ENCODE measurements at regions not wholly inside any gene's neighbourhood (a gene's known extent, or its start where the extent isn't known, plus 50 kb on each side); places are given as distances from the start of the nearest gene placed in this dataset.

DNA sequence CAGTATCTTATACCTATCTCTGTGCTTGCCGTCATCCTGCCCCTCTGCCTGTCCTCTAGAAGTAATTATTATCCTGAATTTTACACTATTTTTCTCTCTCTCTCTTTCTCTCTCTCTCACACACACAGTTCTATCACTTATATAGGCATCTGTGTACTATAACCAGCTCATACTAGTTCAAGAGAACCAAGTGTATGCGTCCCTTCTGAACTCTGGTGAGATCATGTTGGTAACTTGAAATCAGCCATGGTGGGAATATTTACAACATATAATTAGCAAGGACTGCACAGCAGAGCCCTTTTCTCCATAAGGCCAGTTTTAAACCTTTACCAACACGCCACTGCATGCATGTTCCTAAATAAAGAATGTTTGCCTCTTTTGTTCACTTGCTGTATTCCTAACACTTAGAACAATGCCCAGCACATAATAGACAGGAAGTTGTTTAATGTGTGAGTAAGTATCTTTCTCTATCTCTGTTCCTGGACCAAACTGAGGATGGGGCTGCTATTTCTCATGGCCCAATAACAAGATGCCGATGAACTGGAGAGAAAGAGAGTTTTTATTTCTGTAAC, 51.1 kb upstream of the IL21 start:
- FAIRE-seq: no peak
- Histone ChIP-seq H3K4me1 (ENCODE audit: control insufficient read depth in 3 of 3, insufficient read depth in 2 of 3, low read depth in 1 of 3, low read length in 2 of 3) (no peaks in the 10 kb centered on the region), H3K9me3 (ENCODE audit: control insufficient read depth in 2 of 2, insufficient read depth in 1 of 2, low read depth in 1 of 2, low read length in 1 of 2) (no peaks in the 10 kb centered on the region), H3K27ac (ENCODE audit: low read depth in 1 of 3, low read length in 2 of 3) (no peak overlapping the region), H3K36me3 (ENCODE audit: control insufficient read depth in 3 of 3, insufficient read depth in 2 of 3, low read depth in 1 of 3, low read length in 3 of 3) (no peaks in the 10 kb centered on the region), H3K4me3 (ENCODE audit: low read depth in 1 of 3, low read length in 3 of 3) (no peak overlapping the region), H3K27me3 (ENCODE audit: control insufficient read depth in 3 of 3, insufficient read depth in 3 of 3, low read length in 3 of 3) (no peaks in the 10 kb centered on the region)
- DNase-seq: no peak
- WGBS, 3 donors: 82 to 86% (median 84%) methylated on average over 4 of the region's 4 CpGs

DNA sequence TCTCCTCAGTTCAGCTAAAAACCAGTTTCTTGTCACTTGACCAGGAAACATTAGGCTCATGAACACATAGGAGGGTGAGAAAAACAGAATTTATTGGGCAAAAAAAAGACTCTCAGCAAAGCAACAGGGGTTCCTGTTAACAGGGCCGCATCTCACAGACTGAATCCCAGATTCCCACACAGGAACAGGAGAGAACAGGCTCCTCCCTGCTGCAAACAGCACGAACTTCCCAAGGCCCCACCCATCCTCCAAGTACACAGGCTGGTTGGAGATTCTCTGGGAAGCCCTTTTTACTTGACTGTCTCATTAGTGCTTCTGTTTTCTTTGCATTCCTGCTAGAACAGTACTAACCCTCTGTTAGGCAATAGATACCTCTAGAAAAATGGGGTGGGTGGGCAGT, 52.4 kb upstream of the IL21 start:
- Histone ChIP-seq H3K4me3 (ENCODE audit: low read depth in 1 of 3, low read length in 3 of 3) (no peak overlapping the region), H3K27me3 (ENCODE audit: control insufficient read depth in 3 of 3, insufficient read depth in 3 of 3, low read length in 3 of 3) (no peaks in the 10 kb centered on the region), H3K36me3 (ENCODE audit: control insufficient read depth in 3 of 3, insufficient read depth in 2 of 3, low read depth in 1 of 3, low read length in 3 of 3) (no peaks in the 10 kb centered on the region), H3K27ac (ENCODE audit: low read depth in 1 of 3, low read length in 2 of 3) (no peak overlapping the region), H3K4me1 (ENCODE audit: control insufficient read depth in 3 of 3, insufficient read depth in 2 of 3, low read depth in 1 of 3, low read length in 2 of 3) (no peaks in the 10 kb centered on the region), H3K9me3 (ENCODE audit: control insufficient read depth in 2 of 2, insufficient read depth in 1 of 2, low read depth in 1 of 2, low read length in 1 of 2) (no peaks in the 10 kb centered on the region)
- no peak for DNase-seq
- WGBS, 3 donors: 41 to 47% (median 42%) methylated on average over 2 of the region's 2 CpGs
- FAIRE-seq: no peak

DNA sequence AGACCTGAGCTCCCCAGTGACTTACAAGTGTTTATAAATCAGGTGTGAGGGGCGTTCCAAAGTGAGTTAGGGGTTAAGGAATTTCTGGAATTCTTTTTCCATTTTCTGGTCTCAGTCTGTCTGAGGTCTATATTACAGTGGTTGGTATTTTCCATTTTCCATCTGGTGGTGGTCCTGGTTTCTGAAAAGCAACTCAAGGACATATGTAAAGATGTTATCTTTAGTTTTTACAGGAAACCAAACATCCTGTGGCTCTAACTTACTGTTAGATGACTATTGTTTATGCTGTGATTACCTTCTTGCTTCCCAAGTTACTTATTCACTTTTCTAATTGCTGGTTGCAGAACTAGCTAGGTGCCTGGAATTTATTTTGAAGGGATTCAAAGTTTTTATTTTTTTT, 53.5 kb upstream of the IL21 start:
- 30 to 48% (median 31%) methylated on average over 1 of the region's 1 CpG for WGBS, 3 donors
- Histone ChIP-seq H3K27ac (ENCODE audit: low read depth in 1 of 3, low read length in 2 of 3) (no peak overlapping the region), H3K36me3 (ENCODE audit: control insufficient read depth in 3 of 3, insufficient read depth in 2 of 3, low read depth in 1 of 3, low read length in 3 of 3) (no peaks in the 10 kb centered on the region), H3K9me3 (ENCODE audit: control insufficient read depth in 2 of 2, insufficient read depth in 1 of 2, low read depth in 1 of 2, low read length in 1 of 2) (no peaks in the 10 kb centered on the region), H3K4me3 (ENCODE audit: low read depth in 1 of 3, low read length in 3 of 3) (no peak overlapping the region), H3K4me1 (ENCODE audit: control insufficient read depth in 3 of 3, insufficient read depth in 2 of 3, low read depth in 1 of 3, low read length in 2 of 3) (no peaks in the 10 kb centered on the region), H3K27me3 (ENCODE audit: control insufficient read depth in 3 of 3, insufficient read depth in 3 of 3, low read length in 3 of 3) (no peaks in the 10 kb centered on the region)
- FAIRE-seq: no peak
- DNase-seq: no peak

DNA sequence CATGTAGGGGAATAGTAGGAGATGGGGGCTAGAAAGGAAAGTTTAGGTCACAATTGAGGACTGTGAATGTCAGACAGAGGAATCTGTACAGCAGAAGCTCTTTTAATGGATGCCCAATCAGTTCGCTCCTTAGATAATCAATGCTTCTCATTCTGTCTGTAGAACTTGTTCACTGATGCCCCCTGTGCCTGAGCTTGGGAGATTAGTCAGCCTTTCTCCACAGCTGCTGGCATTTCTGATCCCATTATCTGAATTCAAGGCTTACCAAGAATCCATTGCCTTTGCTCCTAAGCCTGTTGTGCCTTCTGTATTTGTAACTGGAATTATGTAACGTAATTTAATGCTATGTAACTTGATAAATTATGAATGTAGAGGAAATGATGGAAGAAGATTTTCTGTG, 53.2 kb upstream of the BBS12 start:
- Histone ChIP-seq H3K4me1 (ENCODE audit: control insufficient read depth in 3 of 3, insufficient read depth in 2 of 3, low read depth in 1 of 3, low read length in 2 of 3) (no peaks in the 10 kb centered on the region), H3K4me3 (ENCODE audit: low read depth in 1 of 3, low read length in 3 of 3) (no peak overlapping the region), H3K36me3 (ENCODE audit: control insufficient read depth in 3 of 3, insufficient read depth in 2 of 3, low read depth in 1 of 3, low read length in 3 of 3) (no peaks in the 10 kb centered on the region), H3K27ac (ENCODE audit: low read depth in 1 of 3, low read length in 2 of 3) (no peak overlapping the region), H3K9me3 (ENCODE audit: control insufficient read depth in 2 of 2, insufficient read depth in 1 of 2, low read depth in 1 of 2, low read length in 1 of 2) (peaks cover 0 to 9% of the 10 kb centered on the region in 2 donors), H3K27me3 (ENCODE audit: control insufficient read depth in 3 of 3, insufficient read depth in 3 of 3, low read length in 3 of 3) (no peaks in the 10 kb centered on the region)
- no peak for DNase-seq
- no peak for FAIRE-seq
- 81 to 88% (median 87%) methylated on average over 2 of the region's 2 CpGs for WGBS, 3 donors

DNA sequence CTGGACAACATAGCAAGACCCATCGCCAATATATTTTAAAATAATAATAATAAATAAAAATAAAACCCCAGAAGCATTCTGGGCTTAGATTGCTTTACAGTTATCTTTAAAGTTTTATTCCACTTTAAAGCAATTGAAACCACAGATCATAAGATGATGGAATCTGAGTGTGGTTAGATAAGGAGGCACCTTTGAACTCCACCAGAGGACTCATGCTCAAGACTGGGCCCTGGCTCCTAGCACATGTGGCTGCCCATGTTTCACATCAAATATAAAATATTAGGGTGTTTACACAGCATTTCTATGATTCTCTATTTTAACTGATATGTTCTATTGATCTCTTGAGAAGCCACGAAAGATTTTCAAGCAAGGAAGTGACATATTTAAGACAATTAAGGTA, 52.6 kb upstream of the BBS12 start:
- Histone ChIP-seq H3K36me3 (ENCODE audit: control insufficient read depth in 3 of 3, insufficient read depth in 2 of 3, low read depth in 1 of 3, low read length in 3 of 3) (no peaks in the 10 kb centered on the region), H3K4me1 (ENCODE audit: control insufficient read depth in 3 of 3, insufficient read depth in 2 of 3, low read depth in 1 of 3, low read length in 2 of 3) (no peaks in the 10 kb centered on the region), H3K9me3 (ENCODE audit: control insufficient read depth in 2 of 2, insufficient read depth in 1 of 2, low read depth in 1 of 2, low read length in 1 of 2) (peaks cover 0 to 9% of the 10 kb centered on the region in 2 donors), H3K27ac (ENCODE audit: low read depth in 1 of 3, low read length in 2 of 3) (no peak overlapping the region), H3K4me3 (ENCODE audit: low read depth in 1 of 3, low read length in 3 of 3) (no peak overlapping the region), H3K27me3 (ENCODE audit: control insufficient read depth in 3 of 3, insufficient read depth in 3 of 3, low read length in 3 of 3) (no peaks in the 10 kb centered on the region)
- no peak for FAIRE-seq
- peak in 1 of 2 donors; percentile 3 for DNase-seq
- 63 to 82% (median 74%) methylated on average over 2 of the region's 2 CpGs for WGBS, 3 donors

DNA sequence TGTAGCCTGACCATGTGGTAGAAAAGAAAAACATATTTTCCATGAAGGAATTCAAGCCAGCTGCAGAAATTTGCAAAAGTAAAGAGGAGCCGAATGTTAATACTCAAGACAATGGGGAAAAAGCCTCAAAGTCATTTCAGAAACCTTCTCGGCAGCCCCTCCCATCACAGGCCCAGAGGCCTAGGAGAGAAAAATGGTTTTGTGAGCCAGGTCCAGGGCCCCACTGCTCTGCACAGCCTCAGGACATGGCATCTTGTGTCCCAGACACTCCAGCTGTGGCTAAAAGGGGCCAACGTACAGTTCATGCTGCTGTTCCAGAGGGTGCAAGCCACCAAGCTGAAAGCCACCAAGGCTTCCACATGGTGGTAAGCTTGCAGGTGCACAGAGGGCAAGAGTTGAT, 50.9 kb upstream of the BBS12 start:
- no peaks in the 10 kb centered on the region for H3K27me3 ChIP-seq (ENCODE audit: control insufficient read depth in 3 of 3, insufficient read depth in 3 of 3, low read length in 3 of 3)
- no peak for DNase-seq
- H3K27ac ChIP-seq (ENCODE audit: low read depth in 1 of 3, low read length in 2 of 3): no peak overlapping the region
- H3K4me1 ChIP-seq (ENCODE audit: control insufficient read depth in 3 of 3, insufficient read depth in 2 of 3, low read depth in 1 of 3, low read length in 2 of 3): no peaks in the 10 kb centered on the region
- FAIRE-seq: no peak
- WGBS, 3 donors: 93 to 97% (median 93%) methylated on average over 3 of the region's 3 CpGs
- peaks cover 0 to 9% of the 10 kb centered on the region in 2 donors for H3K9me3 ChIP-seq (ENCODE audit: control insufficient read depth in 2 of 2, insufficient read depth in 1 of 2, low read depth in 1 of 2, low read length in 1 of 2)
- H3K4me3 ChIP-seq (ENCODE audit: low read depth in 1 of 3, low read length in 3 of 3): no peak overlapping the region
- H3K36me3 ChIP-seq (ENCODE audit: control insufficient read depth in 3 of 3, insufficient read depth in 2 of 3, low read depth in 1 of 3, low read length in 3 of 3): no peaks in the 10 kb centered on the region
